Thyroid gland (tissue), 4 donors: ENCODE measurements at regions not wholly inside any gene's neighbourhood (a gene's known extent, or its start where the extent isn't known, plus 50 kb on each side); places are given as distances from the start of the nearest gene placed in this dataset.

Source experiments
- POLR2A ChIP-seq, 2 donors: fragments of 450-650 bp; IDR thresholded peaks; one replicate each; pipeline ENCODE4 v1.6.1; 2017; ENCODE audit warnings: antibody characterized with exemption in 2 of 2, mild to moderate bottlenecking in 2 of 2, moderate library complexity in 1 of 2
- TF ChIP-seq, protein P1 (sequence below), 6 experiments: fragments of 200-600 bp in 3 of 6; fragments of 450-650 bp in 3 of 6; sonication (generic) in 3 of 6; IDR thresholded peaks; one replicate each; pipeline ENCODE4 v1.5.1; 2016 to 2019; ENCODE audit warnings: antibody characterized with exemption in 6 of 6, mild to moderate bottlenecking in 2 of 6, inconsistent platforms in 1 of 6, moderate library complexity in 1 of 6

DNA sequence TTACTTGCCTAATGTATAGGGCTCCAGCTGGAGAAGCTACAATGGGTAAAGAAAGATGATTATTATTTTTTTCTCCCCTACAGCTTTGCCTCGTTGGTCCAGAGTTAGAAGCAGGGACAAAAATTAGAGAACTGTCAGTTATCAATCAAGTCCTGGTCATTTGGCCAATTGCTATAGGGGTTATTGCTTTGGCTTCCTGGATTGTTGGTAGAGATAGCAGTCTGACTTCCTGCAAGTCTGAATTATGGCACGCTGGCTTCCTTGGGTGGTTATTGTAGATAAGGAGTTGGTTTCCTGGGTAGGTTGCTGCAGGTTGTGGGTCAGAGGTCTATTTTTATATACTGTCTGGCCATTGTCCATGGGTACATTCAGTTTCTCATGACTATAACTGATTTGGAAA lies 84.7 kb upstream of the ELAC2 start:
- TF ChIP-seq, protein P1, sequence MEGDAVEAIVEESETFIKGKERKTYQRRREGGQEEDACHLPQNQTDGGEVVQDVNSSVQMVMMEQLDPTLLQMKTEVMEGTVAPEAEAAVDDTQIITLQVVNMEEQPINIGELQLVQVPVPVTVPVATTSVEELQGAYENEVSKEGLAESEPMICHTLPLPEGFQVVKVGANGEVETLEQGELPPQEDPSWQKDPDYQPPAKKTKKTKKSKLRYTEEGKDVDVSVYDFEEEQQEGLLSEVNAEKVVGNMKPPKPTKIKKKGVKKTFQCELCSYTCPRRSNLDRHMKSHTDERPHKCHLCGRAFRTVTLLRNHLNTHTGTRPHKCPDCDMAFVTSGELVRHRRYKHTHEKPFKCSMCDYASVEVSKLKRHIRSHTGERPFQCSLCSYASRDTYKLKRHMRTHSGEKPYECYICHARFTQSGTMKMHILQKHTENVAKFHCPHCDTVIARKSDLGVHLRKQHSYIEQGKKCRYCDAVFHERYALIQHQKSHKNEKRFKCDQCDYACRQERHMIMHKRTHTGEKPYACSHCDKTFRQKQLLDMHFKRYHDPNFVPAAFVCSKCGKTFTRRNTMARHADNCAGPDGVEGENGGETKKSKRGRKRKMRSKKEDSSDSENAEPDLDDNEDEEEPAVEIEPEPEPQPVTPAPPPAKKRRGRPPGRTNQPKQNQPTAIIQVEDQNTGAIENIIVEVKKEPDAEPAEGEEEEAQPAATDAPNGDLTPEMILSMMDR (IDR thresholded peaks at IDR 0.05), result no peak
- TF ChIP-seq POLR2A (IDR thresholded peaks at IDR 0.05), result no peak
